ENCODE measurements at regions not wholly inside any gene's neighbourhood (a gene's known extent, or its start where the extent isn't known, plus 50 kb on each side); places are given as distances from the start of the nearest gene placed in this dataset.
"Not testable (repeated sequence)": the region's sequence is repeated elsewhere in the genome, so short reads cannot be mapped to it uniquely, and the experiment has no call there.

DNA sequence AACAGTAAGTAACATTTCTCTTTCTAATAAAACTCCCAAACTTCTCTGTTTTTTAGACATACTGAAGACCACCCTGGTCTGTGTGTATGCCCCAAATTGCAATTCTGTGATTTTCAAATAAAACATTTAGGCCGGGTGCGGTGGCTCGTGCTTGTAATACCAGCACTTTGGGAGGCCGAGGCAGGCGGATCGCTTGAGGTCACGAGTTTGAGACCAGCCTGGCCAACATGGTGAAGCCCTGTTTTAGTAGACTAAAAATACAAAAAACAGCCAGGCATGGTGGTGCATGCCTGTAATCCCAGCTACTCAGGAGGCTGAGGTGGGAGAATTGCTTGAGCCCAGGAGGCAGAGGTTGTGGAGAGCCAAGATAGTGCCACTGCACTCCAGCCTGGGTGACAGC, 368.5 kb downstream of the PTPRU start:
- TF ChIP-seq, protein P1, sequence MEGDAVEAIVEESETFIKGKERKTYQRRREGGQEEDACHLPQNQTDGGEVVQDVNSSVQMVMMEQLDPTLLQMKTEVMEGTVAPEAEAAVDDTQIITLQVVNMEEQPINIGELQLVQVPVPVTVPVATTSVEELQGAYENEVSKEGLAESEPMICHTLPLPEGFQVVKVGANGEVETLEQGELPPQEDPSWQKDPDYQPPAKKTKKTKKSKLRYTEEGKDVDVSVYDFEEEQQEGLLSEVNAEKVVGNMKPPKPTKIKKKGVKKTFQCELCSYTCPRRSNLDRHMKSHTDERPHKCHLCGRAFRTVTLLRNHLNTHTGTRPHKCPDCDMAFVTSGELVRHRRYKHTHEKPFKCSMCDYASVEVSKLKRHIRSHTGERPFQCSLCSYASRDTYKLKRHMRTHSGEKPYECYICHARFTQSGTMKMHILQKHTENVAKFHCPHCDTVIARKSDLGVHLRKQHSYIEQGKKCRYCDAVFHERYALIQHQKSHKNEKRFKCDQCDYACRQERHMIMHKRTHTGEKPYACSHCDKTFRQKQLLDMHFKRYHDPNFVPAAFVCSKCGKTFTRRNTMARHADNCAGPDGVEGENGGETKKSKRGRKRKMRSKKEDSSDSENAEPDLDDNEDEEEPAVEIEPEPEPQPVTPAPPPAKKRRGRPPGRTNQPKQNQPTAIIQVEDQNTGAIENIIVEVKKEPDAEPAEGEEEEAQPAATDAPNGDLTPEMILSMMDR (IDR thresholded peaks at IDR 0.05 in 8 of 11, conservative IDR thresholded peaks at IDR 0.05 in 3 of 11), result not testable (repeated sequence)
- not testable (repeated sequence) for TF ChIP-seq POLR2A (IDR thresholded peaks at IDR 0.05)

All from spleen (tissue), 7 donors.